DOHH2 (cell line): ENCODE measurements at regions not wholly inside any gene's neighbourhood (a gene's known extent, or its start where the extent isn't known, plus 50 kb on each side); places are given as distances from the start of the nearest gene placed in this dataset.

Source experiments
- H3F3A ChIP-seq: fragments of 200-600 bp; sonication (generic), shearing (Covaris generic); 2 replicates; pipeline ENCODE4 v1.6.0; 2016; ENCODE audit warnings: antibody characterized with exemption, mild to moderate bottlenecking; ENCODE audit not compliant: control insufficient read depth, insufficient read depth
- H3K27ac ChIP-seq: fragments of 200-600 bp; sonication (generic); 2 replicates; pipeline ENCODE4 v1.5.1; 2014; ENCODE audit warnings: low read depth, mild to moderate bottlenecking, low read length, moderate library complexity
- H3K27me3 ChIP-seq: fragments of 200-600 bp; sonication (generic); 2 replicates; pipeline ENCODE4 v1.6.1; 2014; ENCODE audit warnings: mild to moderate bottlenecking, low read length, mixed read lengths; ENCODE audit not compliant: control insufficient read depth
- H3K36me3 ChIP-seq: fragments of 200-600 bp; sonication (generic); 2 replicates; pipeline ENCODE4 v1.6.1; 2014; ENCODE audit warnings: mild to moderate bottlenecking, low read length, moderate library complexity, mixed read lengths; ENCODE audit not compliant: control insufficient read depth
- H3K4me1 ChIP-seq: fragments of 200-600 bp; sonication (generic); 2 replicates; pipeline ENCODE4 v1.6.1; 2014; ENCODE audit warnings: mild to moderate bottlenecking, low read length, mixed read lengths; ENCODE audit not compliant: control insufficient read depth
- H3K4me2 ChIP-seq: fragments of 200-600 bp; sonication (generic); 2 replicates; pipeline ENCODE4 v1.6.0; 2014; ENCODE audit warnings: mild to moderate bottlenecking, low read length, moderate library complexity
- H3K4me3 ChIP-seq: fragments of 200-600 bp; sonication (generic); 2 replicates; pipeline ENCODE4 v1.5.1; 2014; ENCODE audit warnings: mild to moderate bottlenecking, low read length, mixed read lengths
- H3K79me2 ChIP-seq: fragments of 200-600 bp; sonication (generic); 2 replicates; pipeline ENCODE4 v1.6.1; 2014; ENCODE audit warnings: mild to moderate bottlenecking, low read length, mixed read lengths; ENCODE audit not compliant: control insufficient read depth
- H3K9me2 ChIP-seq: fragments of 200-600 bp; sonication (generic); replicated peaks from 2 replicates; pipeline ENCODE4 v1.6.1; 2014; ENCODE audit warnings: mild to moderate bottlenecking, low read length, mixed read lengths; ENCODE audit not compliant: control insufficient read depth
- H3K9me3 ChIP-seq: fragments of 200-600 bp; sonication (generic); 2 replicates; pipeline ENCODE4 v1.6.1; 2014; ENCODE audit warnings: antibody characterized with exemption, low read length, mixed read lengths; ENCODE audit not compliant: control insufficient read depth, insufficient read depth
- H4K20me1 ChIP-seq: fragments of 200-600 bp; sonication (generic); 2 replicates; pipeline ENCODE4 v1.6.0; 2014; ENCODE audit warnings: low read depth, mild to moderate bottlenecking, antibody characterized with exemption, low read length, moderate library complexity; ENCODE audit not compliant: control insufficient read depth, insufficient read depth
- EZH2phosphoT487 ChIP-seq: fragments of 200-600 bp; sonication (generic); IDR thresholded peaks from 2 replicates; pipeline ENCODE4 v1.6.1; 2017; ENCODE audit warnings: borderline replicate concordance, mild to moderate bottlenecking, antibody characterized with exemption, low read length, moderate library complexity, mixed read lengths
- TF ChIP-seq, protein P1 (sequence below): fragments of 200-600 bp; sonication (generic); IDR thresholded peaks from one replicate; pipeline ENCODE4 v1.5.1; 2014; ENCODE audit warnings: antibody characterized with exemption, mild to moderate bottlenecking, low read depth, low read length; ENCODE audit not compliant: poor library complexity, severe bottlenecking

DNA sequence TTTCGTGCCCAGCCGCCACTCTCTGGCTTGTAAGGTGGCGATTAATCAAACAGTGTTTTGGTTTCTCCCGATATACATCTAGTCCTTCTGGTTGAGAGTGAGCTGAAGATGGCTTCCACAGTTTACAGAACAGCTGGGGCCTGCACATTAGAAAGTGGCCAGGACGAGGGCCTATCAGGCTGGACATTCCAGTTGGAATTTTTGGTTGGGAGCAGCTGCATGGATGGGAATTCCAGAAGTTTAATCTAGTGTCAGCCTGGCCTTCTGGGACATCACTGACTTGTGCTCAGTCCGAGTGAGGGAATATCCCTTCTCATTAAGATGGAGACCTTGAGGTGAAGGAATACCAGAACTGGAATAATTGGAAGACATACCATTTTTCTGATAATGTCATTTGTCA is 118.1 kb upstream of the SIX2 start:
- Histone ChIP-seq H3K27ac (no peak overlapping the region), H3F3A (no peaks in the 10 kb centered on the region), H3K27me3 (no peaks in the 10 kb centered on the region), H3K4me3 (no peak overlapping the region), H3K4me1 (no peaks in the 10 kb centered on the region), H3K9me2 (no peaks in the 10 kb centered on the region), H3K36me3 (no peaks in the 10 kb centered on the region), H3K79me2 (no peaks in the 10 kb centered on the region), H4K20me1 (no peaks in the 10 kb centered on the region), H3K4me2 (no peak overlapping the region), H3K9me3 (no peaks in the 10 kb centered on the region)
- TF ChIP-seq, protein P1, sequence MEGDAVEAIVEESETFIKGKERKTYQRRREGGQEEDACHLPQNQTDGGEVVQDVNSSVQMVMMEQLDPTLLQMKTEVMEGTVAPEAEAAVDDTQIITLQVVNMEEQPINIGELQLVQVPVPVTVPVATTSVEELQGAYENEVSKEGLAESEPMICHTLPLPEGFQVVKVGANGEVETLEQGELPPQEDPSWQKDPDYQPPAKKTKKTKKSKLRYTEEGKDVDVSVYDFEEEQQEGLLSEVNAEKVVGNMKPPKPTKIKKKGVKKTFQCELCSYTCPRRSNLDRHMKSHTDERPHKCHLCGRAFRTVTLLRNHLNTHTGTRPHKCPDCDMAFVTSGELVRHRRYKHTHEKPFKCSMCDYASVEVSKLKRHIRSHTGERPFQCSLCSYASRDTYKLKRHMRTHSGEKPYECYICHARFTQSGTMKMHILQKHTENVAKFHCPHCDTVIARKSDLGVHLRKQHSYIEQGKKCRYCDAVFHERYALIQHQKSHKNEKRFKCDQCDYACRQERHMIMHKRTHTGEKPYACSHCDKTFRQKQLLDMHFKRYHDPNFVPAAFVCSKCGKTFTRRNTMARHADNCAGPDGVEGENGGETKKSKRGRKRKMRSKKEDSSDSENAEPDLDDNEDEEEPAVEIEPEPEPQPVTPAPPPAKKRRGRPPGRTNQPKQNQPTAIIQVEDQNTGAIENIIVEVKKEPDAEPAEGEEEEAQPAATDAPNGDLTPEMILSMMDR: no peak
- no peak for TF ChIP-seq EZH2phosphoT487

DNA sequence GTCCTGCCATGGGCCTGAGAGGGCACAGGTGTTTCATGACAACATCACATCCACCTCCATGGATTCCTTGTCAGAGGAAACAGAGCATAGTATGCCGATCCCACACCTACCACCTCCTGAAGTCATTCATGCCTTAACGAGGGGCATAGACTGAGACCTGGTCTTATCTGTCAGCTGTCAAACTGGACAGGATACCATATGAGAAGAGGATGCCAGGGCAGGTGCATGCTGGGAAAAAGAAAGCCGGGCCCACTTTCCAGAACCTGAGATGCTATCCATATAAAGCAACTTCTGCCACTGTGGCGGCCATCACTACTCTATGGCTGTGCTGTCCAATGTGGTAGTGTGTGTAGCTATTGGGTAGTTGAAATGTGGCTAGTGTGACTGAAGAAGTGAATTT is 116.0 kb upstream of the SIX2 start:
- H3K9me2 ChIP-seq: no peaks in the 10 kb centered on the region
- H3K27ac ChIP-seq: no peak overlapping the region
- H3F3A ChIP-seq: no peaks in the 10 kb centered on the region
- TF ChIP-seq, protein P1: no peak
- no peak for TF ChIP-seq EZH2phosphoT487
- H3K4me1 ChIP-seq: no peaks in the 10 kb centered on the region
- H3K4me2 ChIP-seq: no peak overlapping the region
- no peaks in the 10 kb centered on the region for H3K36me3 ChIP-seq
- no peaks in the 10 kb centered on the region for H4K20me1 ChIP-seq
- H3K4me3 ChIP-seq: no peak overlapping the region
- no peaks in the 10 kb centered on the region for H3K27me3 ChIP-seq
- H3K9me3 ChIP-seq: no peaks in the 10 kb centered on the region
- no peaks in the 10 kb centered on the region for H3K79me2 ChIP-seq

DNA sequence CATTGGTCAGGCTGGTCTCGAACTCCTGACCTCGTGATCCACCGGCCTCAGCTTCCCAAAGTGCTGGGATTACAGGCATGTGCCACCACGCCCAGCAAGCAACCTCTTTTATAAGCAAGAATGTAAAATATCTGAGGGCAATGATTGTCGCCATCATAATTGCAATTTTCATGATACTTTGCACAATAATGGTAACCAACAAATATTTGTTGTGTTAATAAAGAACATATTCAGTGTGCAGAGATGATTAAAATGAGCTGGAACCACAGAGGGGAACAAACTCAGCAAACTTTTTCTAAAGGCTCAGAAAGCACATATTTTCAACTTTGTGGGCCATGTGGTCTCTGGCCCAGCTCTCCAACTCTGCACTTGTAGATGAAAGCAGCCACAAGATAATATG is 115.2 kb upstream of the SIX2 start:
- Histone ChIP-seq H3K36me3 (no peaks in the 10 kb centered on the region), H3K79me2 (no peaks in the 10 kb centered on the region), H3K4me1 (no peaks in the 10 kb centered on the region), H3F3A (no peaks in the 10 kb centered on the region), H3K4me2 (no peak overlapping the region), H3K9me2 (no peaks in the 10 kb centered on the region), H3K27ac (no peak overlapping the region), H3K4me3 (no peak overlapping the region), H4K20me1 (no peaks in the 10 kb centered on the region), H3K9me3 (no peaks in the 10 kb centered on the region), H3K27me3 (no peaks in the 10 kb centered on the region)
- TF ChIP-seq, protein P1: no peak
- TF ChIP-seq EZH2phosphoT487: no peak
